OCI-LY7 (cell line): ENCODE measurements at regions not wholly inside any gene's neighbourhood (a gene's known extent, or its start where the extent isn't known, plus 50 kb on each side); places are given as distances from the start of the nearest gene placed in this dataset.

ENCODE experiments used
- BruUV-seq: library from RNA; stranded (reverse); fragments of 400-500 nt; replicated peaks from 2 replicates; lab custom pipeline; 2021; lab: Mats Ljungman, UMichigan
- CTCF ChIA-PET: fragments of 300-600 bp; sonication (Branson Sonifier 250); formaldehyde crosslinking; loops from one replicate; lab custom pipeline; 2022; ENCODE audit warnings: antibody characterized with exemption; ENCODE audit not compliant: unreplicated experiment; lab: Charles Lee
- POLR2A ChIA-PET: fragments of 300-600 bp; sonication (Branson Sonifier 250); formaldehyde crosslinking; loops from one replicate; lab custom pipeline; 2022; ENCODE audit warnings: antibody characterized with exemption; lab: Charles Lee
- DNase-seq: peaks from one replicate; pipeline ENCODE4 v3.0.0-alpha.2; 2015; ENCODE audit warnings: low spot score
- H2AFZ ChIP-seq: fragments of 200-600 bp; sonication (generic), shearing (Covaris generic); 2 replicates; pipeline ENCODE4 v1.6.1; 2014; ENCODE audit warnings: mild to moderate bottlenecking, antibody characterized with exemption, low read length, moderate library complexity
- H3K27ac ChIP-seq: fragments of 200-600 bp; sonication (generic); 2 replicates; pipeline ENCODE4 v1.5.1; 2014; ENCODE audit warnings: mixed run types, low read depth, mild to moderate bottlenecking, moderate library complexity, low read length, inconsistent platforms; ENCODE audit not compliant: poor library complexity, severe bottlenecking
- H3K36me3 ChIP-seq: fragments of 200-600 bp; sonication (generic); 2 replicates; pipeline ENCODE4 v1.6.1; 2014; ENCODE audit warnings: mild to moderate bottlenecking, antibody characterized with exemption, low read length, moderate library complexity, mixed read lengths; ENCODE audit not compliant: insufficient read depth
- H3K4me1 ChIP-seq: fragments of 200-600 bp; sonication (generic); 2 replicates; pipeline ENCODE4 v1.5.1; 2014; ENCODE audit warnings: mild to moderate bottlenecking, low read length; ENCODE audit not compliant: insufficient read depth, poor library complexity, severe bottlenecking
- H3K4me2 ChIP-seq: fragments of 200-600 bp; sonication (generic); 2 replicates; pipeline ENCODE4 v1.6.1; 2014; ENCODE audit warnings: mild to moderate bottlenecking, low read length
- H3K4me3 ChIP-seq: fragments of 200-600 bp; sonication (generic); 2 replicates; pipeline ENCODE4 v1.5.1; 2014; ENCODE audit warnings: mild to moderate bottlenecking, low read depth, low read length; ENCODE audit not compliant: poor library complexity, severe bottlenecking
- H3K79me2 ChIP-seq: fragments of 200-600 bp; sonication (generic); 2 replicates; pipeline ENCODE4 v1.6.1; 2016; ENCODE audit warnings: low read depth, mild to moderate bottlenecking, low read length, moderate library complexity, mixed read lengths; ENCODE audit not compliant: insufficient read depth
- H3K9me2 ChIP-seq: fragments of 200-600 bp; sonication (generic); 2 replicates; pipeline ENCODE4 v1.6.1; 2016; ENCODE audit warnings: mild to moderate bottlenecking, low read length, mixed read lengths; ENCODE audit not compliant: insufficient read depth
- H3K9me3 ChIP-seq: fragments of 200-600 bp; sonication (generic); 2 replicates; pipeline ENCODE4 v1.6.1; 2014; ENCODE audit warnings: mild to moderate bottlenecking, mixed run types, low read length, mixed read lengths
- H4K20me1 ChIP-seq: fragments of 200-600 bp; sonication (generic); 2 replicates; pipeline ENCODE4 v1.6.1; 2014; ENCODE audit warnings: mild to moderate bottlenecking, antibody characterized with exemption, low read length, moderate library complexity, mixed read lengths; ENCODE audit not compliant: insufficient read depth
- EZH2phosphoT487 ChIP-seq: fragments of 200-600 bp; sonication (generic); IDR thresholded peaks from 2 replicates; pipeline ENCODE4 v1.6.1; 2018; ENCODE audit warnings: low read depth, borderline replicate concordance, mild to moderate bottlenecking, mixed run types, antibody characterized with exemption, low read length, moderate library complexity, mixed read lengths
- intact Hi-C: fragments of 100-400 bp; cut with micrococcal nuclease; formaldehyde crosslinking; loops from one replicate; pipeline ENCODE4 v1.10.0; 2022; ENCODE audit not compliant: unreplicated experiment
- TF ChIP-seq, protein P1 (sequence below): fragments of 200-600 bp; sonication (generic); conservative IDR thresholded peaks from 2 replicates; pipeline ENCODE4 v1.5.1; 2014; ENCODE audit warnings: mild to moderate bottlenecking, antibody characterized with exemption, low read length, moderate library complexity, mixed read lengths

- no peak overlapping the region for H3K27ac ChIP-seq
- H3K4me2 ChIP-seq = no peak overlapping the region
- TF ChIP-seq, protein P1, sequence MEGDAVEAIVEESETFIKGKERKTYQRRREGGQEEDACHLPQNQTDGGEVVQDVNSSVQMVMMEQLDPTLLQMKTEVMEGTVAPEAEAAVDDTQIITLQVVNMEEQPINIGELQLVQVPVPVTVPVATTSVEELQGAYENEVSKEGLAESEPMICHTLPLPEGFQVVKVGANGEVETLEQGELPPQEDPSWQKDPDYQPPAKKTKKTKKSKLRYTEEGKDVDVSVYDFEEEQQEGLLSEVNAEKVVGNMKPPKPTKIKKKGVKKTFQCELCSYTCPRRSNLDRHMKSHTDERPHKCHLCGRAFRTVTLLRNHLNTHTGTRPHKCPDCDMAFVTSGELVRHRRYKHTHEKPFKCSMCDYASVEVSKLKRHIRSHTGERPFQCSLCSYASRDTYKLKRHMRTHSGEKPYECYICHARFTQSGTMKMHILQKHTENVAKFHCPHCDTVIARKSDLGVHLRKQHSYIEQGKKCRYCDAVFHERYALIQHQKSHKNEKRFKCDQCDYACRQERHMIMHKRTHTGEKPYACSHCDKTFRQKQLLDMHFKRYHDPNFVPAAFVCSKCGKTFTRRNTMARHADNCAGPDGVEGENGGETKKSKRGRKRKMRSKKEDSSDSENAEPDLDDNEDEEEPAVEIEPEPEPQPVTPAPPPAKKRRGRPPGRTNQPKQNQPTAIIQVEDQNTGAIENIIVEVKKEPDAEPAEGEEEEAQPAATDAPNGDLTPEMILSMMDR = no peak
- TF ChIP-seq EZH2phosphoT487 = no peak
- no peaks in the 10 kb centered on the region for H3K79me2 ChIP-seq
- H3K36me3 ChIP-seq = no peaks in the 10 kb centered on the region
- no peaks in the 10 kb centered on the region for H3K9me3 ChIP-seq
- no peaks in the 10 kb centered on the region for H4K20me1 ChIP-seq
- DNase-seq = no peak
- no peak overlapping the region for H3K4me3 ChIP-seq
- intact Hi-C loops = no loop called here
- H3K9me2 ChIP-seq = no peaks in the 10 kb centered on the region
- CTCF ChIA-PET = no interaction called here
- no peaks in the 10 kb centered on the region for H3K4me1 ChIP-seq
- no TSS peak for BruUV-seq
- POLR2A ChIA-PET = no interaction called here
- no peak overlapping the region for H2AFZ ChIP-seq
These were observed 191.7 kb upstream of the ALKAL2 start for GRCh38 chr2:479490-480176.

GRCh38 chr2:479031-479430 is 191.1 kb upstream of the ALKAL2 start:
- no peaks in the 10 kb centered on the region for H3K36me3 ChIP-seq
- H4K20me1 ChIP-seq = no peaks in the 10 kb centered on the region
- ChIA-PET CTCF (no interaction called here), POLR2A (no interaction called here)
- intact Hi-C loops = no loop called here
- no peaks in the 10 kb centered on the region for H3K79me2 ChIP-seq
- H3K4me1 ChIP-seq = no peaks in the 10 kb centered on the region
- no TSS peak for BruUV-seq
- no peak overlapping the region for H2AFZ ChIP-seq
- no peak overlapping the region for H3K4me3 ChIP-seq
- no peak for TF ChIP-seq EZH2phosphoT487
- TF ChIP-seq, protein P1 = no peak
- DNase-seq = no peak
- no peak overlapping the region for H3K4me2 ChIP-seq
- no peak overlapping the region for H3K27ac ChIP-seq
- no peaks in the 10 kb centered on the region for H3K9me2 ChIP-seq
- H3K9me3 ChIP-seq = no peaks in the 10 kb centered on the region

GRCh38 chr2:471560-471959 is 183.7 kb upstream of the ALKAL2 start:
- H3K27ac ChIP-seq = no peak overlapping the region
- TF ChIP-seq EZH2phosphoT487 = no peak
- TF ChIP-seq, protein P1 = no peak
- H3K9me2 ChIP-seq = no peaks in the 10 kb centered on the region
- H3K36me3 ChIP-seq = no peaks in the 10 kb centered on the region
- no peak overlapping the region for H3K4me3 ChIP-seq
- DNase-seq = no peak
- no peak overlapping the region for H2AFZ ChIP-seq
- H3K4me2 ChIP-seq = no peak overlapping the region
- intact Hi-C loops = no loop called here
- POLR2A ChIA-PET = no interaction called here
- H3K9me3 ChIP-seq = peaks cover 9% of the 10 kb centered on the region; the same call in 1 of the 2 replicates
- no peaks in the 10 kb centered on the region for H4K20me1 ChIP-seq
- CTCF ChIA-PET = no interaction called here
- H3K79me2 ChIP-seq = no peaks in the 10 kb centered on the region
- H3K4me1 ChIP-seq = no peaks in the 10 kb centered on the region
- no TSS peak for BruUV-seq
